NCI-H460 (cell line): ENCODE measurements at regions not wholly inside any gene's neighbourhood (a gene's known extent, or its start where the extent isn't known, plus 50 kb on each side); places are given as distances from the start of the nearest gene placed in this dataset.

Experiments
- DNase-seq: peaks from one replicate; pipeline ENCODE4 v3.0.0-alpha.2; 2016; ENCODE audit warnings: low read depth; ENCODE audit errors: extremely low read depth

DNA sequence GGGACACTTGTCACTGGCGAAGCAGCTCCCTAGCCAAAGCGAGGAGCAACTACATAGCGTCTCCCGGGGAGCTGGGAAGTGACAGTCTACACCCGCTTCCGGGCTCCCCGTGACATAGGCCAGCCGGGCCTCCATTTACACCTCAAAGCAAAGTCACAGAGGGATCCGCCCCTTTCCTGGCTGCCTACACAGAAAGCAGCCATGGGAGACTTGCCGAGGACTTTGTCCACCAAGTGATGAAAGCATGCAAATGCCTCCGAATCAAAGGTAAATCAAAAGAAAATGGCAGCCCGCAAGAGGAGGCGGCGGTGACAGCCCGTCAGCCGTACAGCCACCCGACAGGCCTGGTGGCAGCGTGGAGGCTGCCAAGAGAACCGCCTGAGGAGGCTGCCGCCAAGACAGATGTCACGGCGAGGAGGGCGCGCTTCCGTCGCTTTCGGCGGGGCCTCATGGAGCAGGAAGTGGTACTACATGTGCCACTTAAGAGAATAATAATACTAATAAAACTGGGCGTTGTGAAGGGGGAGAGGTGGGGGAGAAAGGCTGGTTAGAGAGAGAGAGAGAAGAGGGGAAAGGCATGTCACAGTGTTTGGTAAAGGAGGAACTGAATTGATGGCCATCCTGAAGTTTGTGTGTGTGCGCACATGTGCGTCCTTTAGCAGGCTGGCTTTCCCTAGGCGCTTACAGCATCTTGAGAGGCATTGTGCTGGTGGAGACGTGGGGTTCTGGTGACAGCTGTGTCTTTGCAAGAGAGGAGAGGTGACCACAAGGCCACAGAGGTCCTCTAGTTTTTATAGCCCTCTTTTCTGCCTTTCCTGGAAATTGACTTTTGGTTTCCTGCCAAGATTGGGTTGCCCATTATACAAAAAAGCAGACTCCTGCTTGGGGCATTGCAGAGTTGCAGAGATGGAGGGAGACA, 661.7 kb downstream of the VRK1 start:
- DNase-seq: no peak

DNA sequence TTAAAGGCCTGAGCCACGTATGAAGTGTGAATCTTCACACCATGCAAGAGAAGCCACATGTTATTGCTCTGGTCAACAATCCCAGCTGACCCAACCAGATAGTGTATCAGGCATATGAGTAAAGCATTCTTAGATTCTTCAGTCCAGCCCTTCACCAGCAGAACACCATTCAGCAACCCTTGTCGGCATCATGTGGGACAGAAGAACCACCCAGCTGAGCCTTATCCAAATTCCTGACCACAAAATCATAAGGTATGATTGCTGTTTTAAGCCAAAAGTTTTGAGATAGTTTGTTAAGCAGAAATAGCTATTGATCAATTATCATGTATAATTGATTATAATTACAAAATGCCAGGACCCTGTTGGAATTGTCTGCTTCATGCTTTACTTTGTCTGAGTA, 664.9 kb downstream of the VRK1 start:
- no peak for DNase-seq

DNA sequence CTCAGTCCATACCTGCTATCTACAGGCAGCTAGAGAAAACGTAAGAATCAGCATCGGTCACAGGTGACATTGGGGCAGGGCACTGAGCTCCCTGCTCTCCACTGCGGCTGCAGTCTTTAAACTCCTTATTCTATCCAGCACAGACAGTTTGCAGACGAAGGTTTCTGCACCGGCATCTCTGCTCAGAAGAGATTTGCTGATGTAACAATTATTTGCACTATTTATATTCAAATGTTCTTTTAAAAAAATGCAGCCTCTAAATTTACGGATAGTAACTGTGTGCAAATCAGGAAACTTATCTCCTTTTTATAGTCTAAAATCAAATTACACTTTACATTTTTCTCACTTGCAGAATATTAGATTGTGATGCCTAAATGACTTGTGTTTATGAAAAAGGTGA, 671.0 kb downstream of the VRK1 start:
- DNase-seq: no peak

DNA sequence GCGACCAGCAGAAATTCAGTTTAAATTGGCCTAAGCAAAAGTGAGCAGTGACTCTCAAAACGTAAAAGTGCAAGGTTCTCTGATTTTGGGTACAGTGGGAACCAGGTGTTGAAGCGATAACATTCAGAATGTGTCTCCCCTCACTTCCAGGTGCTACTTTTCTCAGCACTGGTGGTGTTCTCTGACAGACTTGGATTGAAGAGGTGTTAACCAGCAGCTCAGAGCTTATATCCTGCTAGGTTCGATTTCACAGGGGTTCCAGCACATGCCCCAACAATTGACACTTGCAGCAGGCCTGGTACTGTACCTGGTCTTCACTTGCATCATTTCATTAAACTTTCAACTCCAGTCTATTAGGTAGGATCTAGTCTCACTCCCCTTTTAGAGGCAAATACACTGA, 680.2 kb downstream of the VRK1 start:
- no peak for DNase-seq

DNA sequence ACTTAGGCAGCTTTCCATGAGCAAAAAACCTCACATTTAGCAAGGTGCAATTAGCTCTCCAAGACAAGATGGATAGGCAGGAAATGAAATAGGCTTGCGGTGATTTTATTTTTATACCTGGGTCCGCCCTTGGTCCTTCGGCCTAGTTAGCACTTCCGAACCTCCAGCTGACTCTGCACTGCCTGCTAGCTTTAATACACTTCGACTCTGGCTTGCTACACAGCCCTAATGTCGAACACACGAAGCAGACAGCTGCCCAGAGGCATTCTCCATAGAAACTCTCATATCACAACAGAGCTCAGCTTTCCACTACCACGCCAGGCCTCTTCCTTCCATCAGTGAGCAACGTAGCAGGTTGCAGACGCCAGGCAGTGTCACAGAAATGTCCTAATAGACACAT, 688.0 kb downstream of the VRK1 start:
- no peak for DNase-seq

DNA sequence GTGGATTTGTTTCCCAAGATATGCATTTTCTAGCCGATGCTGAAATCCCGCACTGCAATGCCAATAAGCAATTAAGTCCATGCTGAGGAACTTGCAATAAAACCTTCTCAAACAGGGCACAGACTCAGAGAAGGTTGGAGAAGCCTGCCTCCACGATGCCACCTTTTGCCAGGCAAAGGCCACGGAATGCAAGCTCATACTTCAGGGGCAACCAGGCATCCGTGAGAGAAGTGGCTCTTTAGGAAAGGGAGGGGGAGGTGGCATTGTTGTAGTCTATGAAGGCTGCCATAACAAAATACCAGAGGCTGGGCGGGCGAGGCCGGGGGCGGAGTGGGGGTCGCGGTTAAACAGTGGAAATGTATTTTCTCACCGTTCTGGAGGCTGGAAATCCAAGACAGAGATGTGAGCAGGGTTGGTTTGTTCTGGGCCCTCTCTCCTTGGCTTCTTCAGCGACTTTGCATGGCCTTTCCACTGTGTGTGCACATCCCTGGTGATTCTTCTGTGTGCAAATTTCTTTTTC, 689.5 kb downstream of the VRK1 start:
- no peak for DNase-seq

DNA sequence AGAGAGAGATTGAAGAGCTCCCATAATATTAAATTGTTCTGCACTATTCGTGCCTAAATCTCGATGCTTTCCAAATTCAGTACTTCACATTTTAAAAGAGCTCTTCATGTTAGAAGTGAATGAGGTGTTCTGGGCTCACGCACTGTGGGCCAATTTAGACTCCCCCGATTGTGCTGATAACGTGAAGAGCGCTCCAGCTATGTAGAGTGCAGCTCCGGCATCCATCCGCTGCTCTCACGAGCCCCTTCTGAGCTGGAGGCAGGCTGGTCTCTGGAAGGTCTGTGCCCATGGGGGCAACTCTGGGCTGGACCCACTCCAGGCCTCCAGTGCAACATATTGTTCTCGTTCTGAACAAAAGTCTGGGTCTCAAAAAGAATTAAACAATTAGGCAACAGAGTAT, 692.6 kb downstream of the VRK1 start:
- no peak for DNase-seq

DNA sequence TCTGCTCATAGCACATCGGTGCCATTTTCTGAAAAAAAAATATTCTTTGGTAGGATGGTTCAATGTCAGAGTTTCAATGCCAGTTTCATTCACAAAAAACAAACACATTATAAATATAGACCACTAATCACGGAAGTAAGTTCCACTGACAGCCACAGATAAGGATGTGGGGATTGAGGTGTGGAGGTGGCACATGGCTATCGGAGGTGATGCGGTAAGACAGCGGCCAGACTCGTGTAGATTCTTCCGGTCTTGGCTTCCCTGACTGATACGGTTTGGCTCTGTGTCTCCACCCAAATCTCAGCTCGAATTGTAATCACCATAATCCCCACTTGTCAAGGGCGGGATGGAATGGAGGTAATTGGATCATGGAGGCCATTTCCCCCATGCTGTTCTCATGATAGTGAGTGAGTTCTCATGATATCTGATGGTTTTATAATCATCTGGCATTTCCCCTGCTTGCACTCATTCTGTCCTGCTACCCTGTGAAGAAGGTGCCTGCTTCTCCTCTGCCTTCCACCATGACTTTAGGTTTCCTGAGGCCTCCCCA, 693.4 kb downstream of the VRK1 start:
- DNase-seq: no peak

DNA sequence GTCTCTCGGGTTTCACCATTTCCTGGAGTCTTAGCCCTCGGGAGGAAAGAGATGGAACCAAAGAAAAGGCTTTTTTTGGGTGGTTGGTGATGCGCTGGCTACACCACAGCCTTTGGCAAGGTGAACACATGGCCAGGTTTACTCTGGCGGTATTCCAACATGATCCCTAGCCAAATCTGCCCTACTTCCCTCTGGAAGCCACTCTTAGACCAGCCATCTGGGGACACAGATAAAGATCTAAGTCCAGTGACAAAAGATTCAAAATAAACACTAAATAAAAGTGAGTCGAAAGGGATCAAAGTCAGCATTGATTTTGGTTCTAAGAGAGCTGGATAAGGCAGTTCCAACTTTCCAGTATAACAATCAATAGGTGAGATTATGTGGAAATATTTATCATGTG, 694.5 kb downstream of the VRK1 start:
- no peak for DNase-seq

GRCh38 chr14:97499790-97500481, 702.8 kb downstream of the VRK1 start:
- no peak for DNase-seq

DNA sequence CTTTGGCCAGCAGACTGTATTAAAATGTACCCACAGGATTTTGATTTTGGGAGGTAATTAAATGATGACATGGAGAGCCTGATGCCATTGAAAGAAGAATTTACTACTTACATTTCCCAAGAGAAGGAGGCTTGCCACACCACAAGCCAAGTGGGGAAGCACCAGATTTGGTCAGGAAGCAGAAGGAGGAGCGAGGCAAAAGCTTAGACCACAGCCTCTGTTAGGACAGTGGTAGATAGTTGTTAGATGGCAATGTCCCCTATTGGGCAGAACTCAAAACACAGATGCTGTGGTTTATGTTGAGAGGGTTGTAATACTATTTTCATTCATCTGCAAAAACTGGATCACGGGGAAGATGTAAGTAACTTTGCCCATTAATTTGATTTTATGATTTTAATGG, 709.4 kb downstream of the VRK1 start:
- no peak for DNase-seq

DNA sequence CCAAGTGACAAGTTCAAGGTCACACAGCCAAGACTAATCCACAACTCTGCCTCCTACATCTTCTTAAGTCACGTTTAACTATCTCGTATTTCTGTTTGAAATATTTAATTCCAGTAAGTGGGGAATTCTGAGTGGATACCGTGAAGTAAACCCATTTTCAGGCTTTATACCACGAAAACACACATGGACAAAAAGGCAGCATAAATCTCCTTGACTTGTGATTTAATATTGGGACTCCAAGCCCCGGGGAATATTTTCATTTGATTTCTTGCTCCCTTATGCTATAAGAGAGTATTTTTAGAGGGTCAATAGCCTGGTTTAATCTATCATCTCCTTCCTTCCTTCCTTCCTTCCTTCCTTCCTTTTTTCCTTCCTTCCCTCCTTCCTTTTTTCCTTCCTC, 716.7 kb downstream of the VRK1 start:
- DNase-seq: no peak

DNA sequence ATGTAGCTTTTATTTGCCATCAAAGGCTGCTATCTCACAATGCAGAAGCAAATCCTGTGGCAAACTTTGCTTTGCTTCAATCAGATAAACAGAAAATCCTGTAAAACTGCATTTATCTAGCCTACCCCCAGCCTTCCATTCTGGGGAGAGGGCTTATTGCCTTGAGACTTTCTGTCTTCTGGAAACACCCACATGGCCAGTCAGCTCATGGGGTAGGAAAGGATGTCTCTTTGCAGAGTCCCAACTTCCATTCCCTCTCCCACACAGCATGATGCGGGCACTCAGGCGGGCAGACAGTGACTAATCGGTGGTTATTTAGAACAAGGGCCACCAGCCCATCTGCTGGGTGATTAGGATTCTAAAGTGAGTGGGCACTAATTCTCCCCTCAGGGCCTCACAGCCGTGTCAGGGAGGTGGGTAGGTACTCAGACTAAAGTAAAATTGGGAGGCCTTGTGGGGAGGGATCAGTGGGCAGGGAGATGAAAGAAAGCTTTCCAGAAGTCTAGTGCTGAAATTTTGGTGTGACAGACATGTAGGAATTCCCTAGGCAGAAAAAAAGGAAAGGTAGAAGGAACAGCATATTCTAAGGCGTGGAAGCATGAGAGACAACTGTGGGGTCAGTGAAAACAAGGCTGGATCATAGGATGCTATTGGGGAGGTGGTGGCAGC, 720.5 kb downstream of the VRK1 start:
- DNase-seq: no peak

DNA sequence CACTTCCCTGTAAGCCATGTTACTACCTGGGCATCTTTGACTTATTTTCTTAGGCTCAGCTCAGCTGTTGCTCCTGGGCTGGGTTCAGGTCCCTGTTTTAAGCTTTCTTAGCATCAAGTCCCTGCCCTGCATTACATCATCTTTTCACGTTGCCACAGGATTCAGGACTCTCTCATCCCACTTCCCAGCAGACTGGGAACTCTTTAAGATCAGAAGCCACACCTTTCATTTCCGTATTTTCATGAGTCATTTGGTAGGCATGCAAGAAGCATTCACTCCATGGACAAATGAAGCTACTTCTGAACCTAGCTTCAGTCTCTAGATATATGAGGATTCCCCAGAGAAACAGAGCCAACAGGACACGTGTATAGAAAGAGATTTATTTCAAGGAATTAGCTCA, 726.8 kb downstream of the VRK1 start:
- no peak for DNase-seq

DNA sequence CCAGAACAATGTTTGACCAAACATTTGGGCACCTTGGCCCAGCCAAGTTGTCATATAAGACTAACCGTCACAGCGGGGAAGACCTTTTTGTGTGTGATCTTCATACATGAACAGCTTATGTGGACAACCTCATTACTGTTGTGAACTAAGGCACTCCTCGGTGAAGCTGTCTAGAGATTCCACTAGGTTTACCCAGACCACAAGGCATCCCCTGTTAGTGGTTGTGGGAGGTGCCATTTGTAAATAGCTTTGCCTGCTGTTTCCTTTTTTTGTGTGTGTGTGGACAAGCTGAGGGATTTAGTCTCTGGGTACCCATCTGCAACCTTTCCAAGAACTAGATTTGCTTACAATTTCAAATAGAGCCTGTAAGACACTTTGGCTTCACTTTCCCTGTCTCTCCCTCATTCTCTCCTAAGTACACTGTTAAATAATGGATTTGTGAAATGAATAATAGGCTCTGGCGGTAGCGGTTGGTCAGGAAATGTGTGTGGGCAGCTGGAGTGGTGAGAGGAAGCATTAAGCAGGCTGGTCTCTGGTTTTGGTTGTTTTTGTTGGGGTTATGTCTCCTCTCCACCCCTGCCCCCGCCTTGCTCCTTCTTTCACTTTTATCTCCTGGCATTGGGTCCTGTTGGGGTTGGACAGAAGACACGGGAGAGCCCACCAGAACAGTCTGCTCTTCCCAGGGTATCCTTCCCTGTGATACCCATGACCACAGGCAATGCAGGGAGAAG, 727.6 kb downstream of the VRK1 start:
- no peak for DNase-seq

GRCh38 chr14:97527993-97528392, 730.8 kb downstream of the VRK1 start:
- no peak for DNase-seq

- no peak for DNase-seq
Measured at GRCh38 chr14:97532052-97532451, 734.9 kb downstream of the VRK1 start.

DNA sequence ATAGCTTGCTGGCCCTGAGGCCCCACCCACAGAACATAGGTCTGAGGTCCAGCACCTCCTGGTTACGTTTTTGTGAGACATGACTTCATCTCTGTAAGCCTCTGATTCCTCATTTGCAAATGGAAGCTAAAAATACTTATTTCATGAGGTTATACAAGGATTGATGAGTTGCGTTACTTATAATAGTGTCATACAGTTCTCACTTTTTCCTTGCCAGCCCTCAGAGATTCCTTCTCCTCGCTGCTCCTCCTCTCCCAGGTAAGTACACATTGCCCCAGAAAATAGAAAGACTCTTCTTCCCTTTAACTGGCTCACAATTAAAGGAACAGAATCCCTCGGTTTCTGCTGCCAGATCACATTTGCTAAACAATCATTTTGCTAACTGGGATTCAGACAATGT, 739.2 kb downstream of the VRK1 start:
- no peak for DNase-seq

DNA sequence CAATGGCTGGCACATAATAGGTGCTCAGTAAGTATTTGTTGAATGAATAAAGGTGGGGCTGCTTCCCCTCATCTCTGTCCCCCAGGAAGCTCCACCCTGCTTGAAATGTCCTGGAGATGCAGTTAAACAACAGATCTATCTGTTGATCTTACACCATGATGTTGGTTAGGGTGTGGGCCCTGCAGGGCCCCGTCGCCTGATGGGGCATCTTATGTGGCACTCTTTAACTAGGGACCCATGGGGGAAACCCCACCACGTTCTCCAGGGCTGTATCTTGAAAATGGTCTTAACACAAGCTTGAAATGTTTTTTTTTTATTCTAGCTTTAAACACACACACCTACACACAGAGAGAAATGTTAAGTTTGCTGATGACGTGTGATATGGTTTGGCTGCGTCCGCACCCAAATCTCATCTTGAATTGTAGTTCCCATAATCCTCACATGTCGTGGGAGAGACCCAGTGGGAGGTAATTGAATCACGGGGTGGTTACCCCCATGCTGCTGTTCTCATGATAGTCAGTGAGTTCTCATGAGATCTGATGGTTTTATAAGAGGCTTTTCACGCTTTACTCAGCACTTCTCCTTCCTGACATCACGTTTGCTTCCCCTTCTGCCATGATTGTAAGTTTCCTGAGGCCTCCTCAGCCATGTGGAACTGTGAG, 741.7 kb downstream of the VRK1 start:
- no peak for DNase-seq

- DNase-seq: no peak
Measured at GRCh38 chr14:97539411-97539795, 742.2 kb downstream of the VRK1 start.
